CD4-positive, alpha-beta memory T cell (primary cell): ENCODE measurements at regions not wholly inside any gene's neighbourhood (a gene's known extent, or its start where the extent isn't known, plus 50 kb on each side); places are given as distances from the start of the nearest gene placed in this dataset.

Experiments
- CTCF ChIA-PET: fragments of 350-600 bp; sonication (Branson Sonifier 250); formaldehyde crosslinking; loops from one replicate; lab custom pipeline; 2021; ENCODE audit warnings: inconsistent platforms; ENCODE audit not compliant: partially characterized antibody; lab: Charles Lee
- POLR2A ChIA-PET: fragments of 350-600 bp; sonication (Branson Sonifier 250); formaldehyde crosslinking; loops from one replicate; lab custom pipeline; 2021; ENCODE audit not compliant: partially characterized antibody; lab: Charles Lee
- DNase-seq, 5 donors: peaks; one replicate each; pipeline versions ENCODE4 v3.0.0 to v3.0.0-alpha.2; 2020 to 2022; ENCODE audit warnings: mixed read lengths in 1 of 5
- H3K27ac ChIP-seq: one replicate; pipeline ENCODE4 v1.7.0; 2013; ENCODE audit warnings: low read depth, low read length
- H3K27me3 ChIP-seq: 2 replicates; pipeline ENCODE4 v1.7.0; 2013; ENCODE audit warnings: mild to moderate bottlenecking, low read length, moderate library complexity; ENCODE audit not compliant: insufficient read depth
- H3K36me3 ChIP-seq: 2 replicates; pipeline ENCODE4 v1.7.0; 2013; ENCODE audit warnings: mild to moderate bottlenecking, low read length, moderate library complexity; ENCODE audit not compliant: insufficient read depth
- H3K4me1 ChIP-seq: 2 replicates; pipeline ENCODE4 v1.7.0; 2013; ENCODE audit warnings: mild to moderate bottlenecking, low read length, moderate library complexity; ENCODE audit not compliant: insufficient read depth
- H3K4me3 ChIP-seq, 2 donors: one replicate each; pipeline ENCODE4 v1.7.0; 2013; ENCODE audit warnings: low read length in 2 of 2, mild to moderate bottlenecking in 1 of 2
- H3K9me3 ChIP-seq, 2 donors: one replicate each; pipeline ENCODE4 v1.7.0; 2013; ENCODE audit warnings: low read length in 2 of 2, control low read depth in 1 of 2; ENCODE audit not compliant: control insufficient read depth in 1 of 2
- H3K27ac Mint-ChIP-seq, 7 donors: one replicate each; pipeline ENCODE4 v1.8.0; 2020 to 2021; ENCODE audit warnings: mixed read lengths in 7 of 7, mild to moderate bottlenecking in 6 of 7, inconsistent platforms in 3 of 7, moderate library complexity in 3 of 7
- H3K27me3 Mint-ChIP-seq, 2 donors: one replicate each; pipeline ENCODE4 v1.8.0; 2020 to 2021; ENCODE audit warnings: mixed read lengths in 2 of 2
- H3K36me3 Mint-ChIP-seq, 2 donors: one replicate each; pipeline ENCODE4 v1.8.0; 2020 to 2021; ENCODE audit warnings: mixed read lengths in 2 of 2, inconsistent platforms in 1 of 2, mild to moderate bottlenecking in 1 of 2
- H3K4me1 Mint-ChIP-seq, 4 donors: one replicate each; pipeline ENCODE4 v1.8.0; 2020 to 2021; ENCODE audit warnings: mixed read lengths in 4 of 4, mild to moderate bottlenecking in 1 of 4
- H3K4me3 Mint-ChIP-seq, 8 donors: one replicate each; pipeline ENCODE4 v1.8.0; 2020 to 2021; ENCODE audit warnings: mixed read lengths in 8 of 8, mild to moderate bottlenecking in 7 of 8, moderate library complexity in 6 of 8, inconsistent platforms in 3 of 8
- H3K9me3 Mint-ChIP-seq, 8 donors: one replicate each; pipeline ENCODE4 v1.8.0; 2020 to 2021; ENCODE audit warnings: mixed read lengths in 8 of 8, mild to moderate bottlenecking in 5 of 8, inconsistent platforms in 3 of 8, moderate library complexity in 1 of 8
- intact Hi-C: fragments of 100-400 bp; cut with micrococcal nuclease; formaldehyde crosslinking; loops from one replicate; pipeline ENCODE4 v1.15.1; 2023

- Mint-ChIP-seq H3K27ac (no peak overlapping the region), H3K9me3 (no peaks in the 10 kb centered on the region), H3K36me3 (no peaks in the 10 kb centered on the region), H3K4me1 (peaks cover 0 to 4% (median 0%) of the 10 kb centered on the region in 4 donors), H3K27me3 (peaks cover 0 to 1% of the 10 kb centered on the region in 2 donors), H3K4me3 (no peak overlapping the region)
- DNase-seq, result no peak
- intact Hi-C loops, result no loop called here
- POLR2A ChIA-PET, result no interaction called here
- Histone ChIP-seq H3K4me1 (no peaks in the 10 kb centered on the region), H3K9me3 (no peaks in the 10 kb centered on the region), H3K36me3 (no peaks in the 10 kb centered on the region), H3K27me3 (no peaks in the 10 kb centered on the region), H3K27ac (no peak overlapping the region), H3K4me3 (no peak overlapping the region)
- CTCF ChIA-PET, result interaction anchor here (1.1 kb wide), 1 partner anchor 13 kb away, joined by 3 read pairs; no protein-coding TSS in a partner anchor
Measured at GRCh38 chr18:77910347-77910746, 660.7 kb downstream of the GALR1 start.

DNA sequence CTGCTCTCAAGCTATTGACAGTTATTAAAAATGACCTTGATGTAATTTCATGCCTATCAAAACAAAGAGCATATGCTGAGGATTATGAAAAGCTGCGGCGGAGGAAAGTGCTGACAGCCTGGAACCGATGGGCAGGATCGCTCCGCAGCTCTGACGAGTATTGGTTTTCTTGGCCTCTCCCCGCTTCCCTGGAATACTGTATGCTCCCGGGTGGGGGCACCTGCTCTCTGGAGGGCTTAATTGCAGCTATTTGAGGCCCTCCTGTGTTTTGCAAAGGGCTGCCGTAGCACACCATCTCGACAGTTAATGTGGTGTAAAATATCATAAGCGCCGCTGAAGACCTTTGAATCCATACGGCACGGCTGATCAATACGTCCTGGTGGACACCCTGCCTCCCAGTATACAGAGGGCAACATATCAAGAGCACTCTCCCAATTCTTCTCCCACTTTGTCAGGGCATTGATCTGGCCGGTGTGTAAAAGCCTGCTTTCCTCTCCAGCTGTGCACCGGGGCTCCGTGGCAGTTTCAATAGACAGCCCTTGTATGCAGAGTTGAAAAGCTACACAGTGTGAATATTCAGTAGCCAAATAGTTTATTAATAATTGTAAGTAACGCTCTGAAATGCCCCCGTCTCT lies 662.4 kb downstream of the GALR1 start:
- POLR2A ChIA-PET, result no interaction called here
- no peaks in the 10 kb centered on the region for H3K9me3 Mint-ChIP-seq
- H3K4me3 Mint-ChIP-seq, result peak overlapping the region in 1 of 8 donors; percentile 56
- peaks cover 0 to 4% (median 0%) of the 10 kb centered on the region in 4 donors for H3K4me1 Mint-ChIP-seq
- H3K36me3 Mint-ChIP-seq, result no peaks in the 10 kb centered on the region
- H3K4me1 ChIP-seq, result no peaks in the 10 kb centered on the region
- H3K36me3 ChIP-seq, result no peaks in the 10 kb centered on the region
- H3K9me3 ChIP-seq, result no peaks in the 10 kb centered on the region
- no peak overlapping the region for H3K27ac Mint-ChIP-seq
- no peak overlapping the region for H3K4me3 ChIP-seq
- H3K27ac ChIP-seq, result no peak overlapping the region
- H3K27me3 Mint-ChIP-seq, result no peaks in the 10 kb centered on the region
- DNase-seq, result no peak
- H3K27me3 ChIP-seq, result no peaks in the 10 kb centered on the region
- CTCF ChIA-PET, result interaction anchor here (1.4 kb wide), 1 partner anchor 10 kb away, joined by 6 read pairs; no protein-coding TSS in a partner anchor
- intact Hi-C loops, result no loop called here

DNA sequence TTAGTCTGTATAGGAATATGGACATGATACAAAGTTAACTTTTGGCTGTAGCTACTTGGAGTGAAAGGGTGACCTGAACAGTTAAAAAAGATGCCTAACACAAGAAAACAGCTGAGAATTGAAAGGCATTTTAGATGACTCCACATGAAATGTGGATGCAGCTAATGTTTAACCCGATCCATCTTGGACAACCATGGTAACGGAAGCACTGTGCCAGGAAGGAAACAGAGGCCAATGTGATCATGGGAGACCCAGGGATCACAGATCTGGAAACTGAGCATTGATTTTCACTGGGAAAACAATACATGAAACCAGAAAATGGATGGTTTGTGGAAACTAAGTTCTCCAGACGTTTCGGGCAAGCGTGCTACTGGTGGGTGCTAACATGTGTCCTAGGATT lies 669.1 kb downstream of the GALR1 start:
- Histone ChIP-seq H3K4me1 (no peaks in the 10 kb centered on the region), H3K36me3 (no peaks in the 10 kb centered on the region), H3K27me3 (no peaks in the 10 kb centered on the region), H3K4me3 (no peak overlapping the region), H3K27ac (no peak overlapping the region), H3K9me3 (no peaks in the 10 kb centered on the region)
- intact Hi-C loops, result no loop called here
- no peak overlapping the region for H3K4me3 Mint-ChIP-seq
- no peaks in the 10 kb centered on the region for H3K36me3 Mint-ChIP-seq
- POLR2A ChIA-PET, result no interaction called here
- H3K27me3 Mint-ChIP-seq, result peaks cover under 1 to 1% of the 10 kb centered on the region in 2 donors
- CTCF ChIA-PET, result no interaction called here
- H3K27ac Mint-ChIP-seq, result no peak overlapping the region
- peaks cover 0 to 4% (median 0%) of the 10 kb centered on the region in 4 donors for H3K4me1 Mint-ChIP-seq
- DNase-seq, result no peak
- no peaks in the 10 kb centered on the region for H3K9me3 Mint-ChIP-seq

DNA sequence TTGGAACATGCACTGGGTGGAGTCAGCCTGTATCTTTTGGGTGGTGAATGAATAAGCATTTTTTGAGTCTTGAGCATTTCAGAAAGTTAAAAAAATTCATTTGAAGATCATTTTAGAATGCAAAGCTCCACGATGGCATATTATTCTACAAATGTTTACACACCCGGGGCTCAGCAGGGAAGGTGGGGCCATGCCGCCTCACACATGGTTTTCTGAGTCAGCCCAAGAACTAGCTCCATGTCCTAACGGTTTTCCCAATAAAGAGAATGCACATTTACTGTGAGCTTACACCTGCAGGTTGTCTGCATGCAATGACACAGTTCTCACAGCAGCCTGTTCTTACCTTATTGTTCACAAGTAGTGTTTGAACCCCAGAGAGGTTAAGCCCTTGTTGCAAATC lies 670.3 kb downstream of the GALR1 start:
- H3K27me3 Mint-ChIP-seq, result peaks cover 2 to 3% of the 10 kb centered on the region in 2 donors
- ChIA-PET POLR2A (no interaction called here), CTCF (no interaction called here)
- H3K9me3 Mint-ChIP-seq, result no peaks in the 10 kb centered on the region
- H3K36me3 ChIP-seq, result no peaks in the 10 kb centered on the region
- H3K9me3 ChIP-seq, result no peaks in the 10 kb centered on the region
- no peak overlapping the region for H3K4me3 ChIP-seq
- no peaks in the 10 kb centered on the region for H3K36me3 Mint-ChIP-seq
- no peak overlapping the region for H3K27ac ChIP-seq
- H3K27me3 ChIP-seq, result no peaks in the 10 kb centered on the region
- intact Hi-C loops, result no loop called here
- no peaks in the 10 kb centered on the region for H3K4me1 Mint-ChIP-seq
- no peaks in the 10 kb centered on the region for H3K4me1 ChIP-seq
- H3K27ac Mint-ChIP-seq, result no peak overlapping the region
- H3K4me3 Mint-ChIP-seq, result no peak overlapping the region
- DNase-seq, result no peak

DNA sequence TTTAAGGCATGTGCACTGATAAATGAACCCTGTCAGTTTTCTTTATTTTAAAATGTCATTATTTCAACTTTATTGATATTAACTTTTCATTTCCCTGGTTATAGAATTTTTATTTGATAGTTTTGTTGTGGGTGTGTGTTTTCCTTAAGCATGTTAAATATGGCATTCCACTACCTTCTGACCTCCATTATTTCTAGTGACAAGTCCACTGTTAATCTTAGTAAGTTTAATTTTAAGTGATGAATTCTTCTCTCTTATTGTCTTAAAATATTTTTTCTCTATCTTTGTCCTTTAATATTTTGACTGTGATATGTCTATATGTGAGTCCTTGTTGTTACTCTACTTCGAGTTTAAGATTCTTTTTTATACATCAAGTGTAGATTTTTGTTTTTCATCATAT lies 685.7 kb downstream of the GALR1 start:
- CTCF ChIA-PET, result no interaction called here
- Mint-ChIP-seq H3K27me3 (peaks cover 0 to 2% of the 10 kb centered on the region in 2 donors), H3K4me1 (no peaks in the 10 kb centered on the region), H3K36me3 (no peaks in the 10 kb centered on the region), H3K27ac (no peak overlapping the region), H3K4me3 (no peak overlapping the region), H3K9me3 (peaks cover 0 to 12% (median 3%) of the 10 kb centered on the region in 8 donors)
- POLR2A ChIA-PET, result no interaction called here
- intact Hi-C loops, result no loop called here
- Histone ChIP-seq H3K36me3 (no peaks in the 10 kb centered on the region), H3K27me3 (no peaks in the 10 kb centered on the region), H3K4me1 (no peaks in the 10 kb centered on the region), H3K9me3 (no peaks in the 10 kb centered on the region), H3K27ac (no peak overlapping the region), H3K4me3 (no peak overlapping the region)
- no peak for DNase-seq

DNA sequence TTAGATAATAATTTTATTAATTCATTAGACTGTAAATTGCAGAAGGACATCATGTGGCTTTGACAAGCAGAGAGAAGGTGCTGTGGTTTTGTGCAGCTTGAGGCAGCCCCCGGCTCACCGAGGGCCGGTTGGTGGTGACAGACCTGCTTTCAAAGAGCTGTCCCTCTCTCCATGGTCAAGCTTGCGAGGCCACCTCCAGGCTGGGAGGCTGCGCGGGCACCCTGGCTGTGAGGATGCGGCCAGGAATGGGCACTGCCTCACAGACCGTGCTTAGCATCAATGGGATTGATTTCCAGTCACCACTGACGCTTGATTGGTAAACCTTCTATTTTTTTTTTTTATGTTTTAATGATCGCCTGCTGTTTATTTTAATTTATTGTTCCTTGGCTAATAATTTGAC lies 690.9 kb downstream of the GALR1 start:
- H3K36me3 ChIP-seq, result no peaks in the 10 kb centered on the region
- no peak overlapping the region for H3K27ac Mint-ChIP-seq
- no peaks in the 10 kb centered on the region for H3K27me3 ChIP-seq
- ChIA-PET CTCF (no interaction called here), POLR2A (no interaction called here)
- no peak overlapping the region for H3K27ac ChIP-seq
- no peaks in the 10 kb centered on the region for H3K9me3 ChIP-seq
- intact Hi-C loops, result no loop called here
- no peak overlapping the region for H3K4me3 ChIP-seq
- no peak for DNase-seq
- peaks cover 0 to 9% (median 3%) of the 10 kb centered on the region in 8 donors for H3K9me3 Mint-ChIP-seq
- H3K4me1 ChIP-seq, result no peaks in the 10 kb centered on the region
- H3K27me3 Mint-ChIP-seq, result peaks cover 0 to 2% of the 10 kb centered on the region in 2 donors
- no peak overlapping the region for H3K4me3 Mint-ChIP-seq
- H3K36me3 Mint-ChIP-seq, result no peaks in the 10 kb centered on the region
- H3K4me1 Mint-ChIP-seq, result no peaks in the 10 kb centered on the region

- H3K4me1 ChIP-seq, result no peaks in the 10 kb centered on the region
- no peak for DNase-seq
- H3K27me3 ChIP-seq, result no peaks in the 10 kb centered on the region
- no peak overlapping the region for H3K27ac ChIP-seq
- no peaks in the 10 kb centered on the region for H3K9me3 ChIP-seq
- CTCF ChIA-PET, result no interaction called here
- H3K36me3 Mint-ChIP-seq, result no peaks in the 10 kb centered on the region
- no peaks in the 10 kb centered on the region for H3K27me3 Mint-ChIP-seq
- no peak overlapping the region for H3K4me3 ChIP-seq
- intact Hi-C loops, result no loop called here
- H3K36me3 ChIP-seq, result no peaks in the 10 kb centered on the region
- POLR2A ChIA-PET, result no interaction called here
- H3K4me3 Mint-ChIP-seq, result no peak overlapping the region
- peaks cover 0 to 3% (median 0%) of the 10 kb centered on the region in 8 donors for H3K9me3 Mint-ChIP-seq
- H3K27ac Mint-ChIP-seq, result no peak overlapping the region
- H3K4me1 Mint-ChIP-seq, result no peaks in the 10 kb centered on the region
Measured at GRCh38 chr18:77944533-77944932, 694.9 kb downstream of the GALR1 start.
